Hepatocyte (in vitro differentiated cells): ENCODE measurements at regions not wholly inside any gene's neighbourhood (a gene's known extent, or its start where the extent isn't known, plus 50 kb on each side); places are given as distances from the start of the nearest gene placed in this dataset.

Experiments
- EZH2 ChIP-seq: fragments of 200-600 bp; sonication (generic); IDR thresholded peaks from 2 replicates; pipeline ENCODE4 v1.6.1; 2016; ENCODE audit warnings: antibody characterized with exemption, mild to moderate bottlenecking, borderline replicate concordance
- EZH2phosphoT487 ChIP-seq: fragments of 200-600 bp; sonication (generic); IDR thresholded peaks from one replicate; pipeline ENCODE4 v1.6.1; 2018; ENCODE audit warnings: antibody characterized with exemption, mild to moderate bottlenecking, low read depth, moderate library complexity; ENCODE audit not compliant: unreplicated experiment, severe bottlenecking
- TF ChIP-seq, protein P1 (sequence below): fragments of 200-600 bp; sonication (generic); IDR thresholded peaks from 2 replicates; pipeline ENCODE4 v1.5.1; 2016; ENCODE audit warnings: antibody characterized with exemption, mild to moderate bottlenecking; ENCODE audit not compliant: poor library complexity

DNA sequence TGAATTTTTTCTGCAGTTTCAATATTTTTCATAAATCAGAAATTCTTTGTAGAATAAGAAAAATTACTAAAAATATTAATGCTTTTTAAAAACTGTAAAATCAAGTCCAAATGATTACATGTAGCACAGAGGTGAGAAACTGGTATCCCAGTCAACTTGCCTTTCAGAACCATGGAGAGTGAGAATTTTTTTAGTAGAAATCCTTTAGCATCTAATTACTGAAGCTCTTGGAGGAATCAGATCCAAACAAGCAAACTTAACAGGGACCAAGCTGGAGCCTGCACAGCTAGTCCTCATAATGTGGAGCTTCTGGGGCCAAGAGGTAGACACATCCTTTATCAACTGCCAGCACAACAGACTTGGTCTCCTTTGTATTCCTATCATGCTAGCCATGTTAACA lies 724.5 kb downstream of the TFAP2A start:
- TF ChIP-seq, protein P1, sequence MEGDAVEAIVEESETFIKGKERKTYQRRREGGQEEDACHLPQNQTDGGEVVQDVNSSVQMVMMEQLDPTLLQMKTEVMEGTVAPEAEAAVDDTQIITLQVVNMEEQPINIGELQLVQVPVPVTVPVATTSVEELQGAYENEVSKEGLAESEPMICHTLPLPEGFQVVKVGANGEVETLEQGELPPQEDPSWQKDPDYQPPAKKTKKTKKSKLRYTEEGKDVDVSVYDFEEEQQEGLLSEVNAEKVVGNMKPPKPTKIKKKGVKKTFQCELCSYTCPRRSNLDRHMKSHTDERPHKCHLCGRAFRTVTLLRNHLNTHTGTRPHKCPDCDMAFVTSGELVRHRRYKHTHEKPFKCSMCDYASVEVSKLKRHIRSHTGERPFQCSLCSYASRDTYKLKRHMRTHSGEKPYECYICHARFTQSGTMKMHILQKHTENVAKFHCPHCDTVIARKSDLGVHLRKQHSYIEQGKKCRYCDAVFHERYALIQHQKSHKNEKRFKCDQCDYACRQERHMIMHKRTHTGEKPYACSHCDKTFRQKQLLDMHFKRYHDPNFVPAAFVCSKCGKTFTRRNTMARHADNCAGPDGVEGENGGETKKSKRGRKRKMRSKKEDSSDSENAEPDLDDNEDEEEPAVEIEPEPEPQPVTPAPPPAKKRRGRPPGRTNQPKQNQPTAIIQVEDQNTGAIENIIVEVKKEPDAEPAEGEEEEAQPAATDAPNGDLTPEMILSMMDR: no peak
- TF ChIP-seq EZH2 (no peak), EZH2phosphoT487 (no peak)
